ENCODE measurements at regions not wholly inside any gene's neighbourhood (a gene's known extent, or its start where the extent isn't known, plus 50 kb on each side); places are given as distances from the start of the nearest gene placed in this dataset.
A peak's percentile ranks its signal among the peaks of the same experiment; 100 is the strongest.
"Not testable (repeated sequence)": the region's sequence is repeated elsewhere in the genome, so short reads cannot be mapped to it uniquely, and the experiment has no call there.

GRCh38 chr10:6823770-6824169 lies 243.7 kb upstream of the PRKCQ start:
- DNase-seq (ENCODE audit: low read depth) = no peak

GRCh38 chr10:6819301-6819700 lies 239.2 kb upstream of the PRKCQ start:
- DNase-seq (ENCODE audit: low read depth) = no peak

- DNase-seq (ENCODE audit: low read depth) = no peak
Measured at GRCh38 chr10:6817770-6818169, 237.7 kb upstream of the PRKCQ start.

GRCh38 chr10:6815346-6815745 lies 235.3 kb upstream of the PRKCQ start:
- no peak for DNase-seq (ENCODE audit: low read depth)

GRCh38 chr10:6813856-6814255 lies 233.8 kb upstream of the PRKCQ start:
- DNase-seq (ENCODE audit: low read depth) = no peak

- no peak for DNase-seq (ENCODE audit: low read depth)
Measured at GRCh38 chr10:6813306-6813705, 233.2 kb upstream of the PRKCQ start.

- no peak for DNase-seq (ENCODE audit: low read depth)
Measured at GRCh38 chr10:6811153-6811552, 231.1 kb upstream of the PRKCQ start.

GRCh38 chr10:6803427-6803783 lies 223.3 kb upstream of the PRKCQ start:
- DNase-seq (ENCODE audit: low read depth) = no peak

GRCh38 chr10:6802759-6803426 lies 222.8 kb upstream of the PRKCQ start:
- DNase-seq (ENCODE audit: low read depth) = no peak

GRCh38 chr10:6796231-6796630 lies 216.2 kb upstream of the PRKCQ start:
- DNase-seq (ENCODE audit: low read depth) = no peak

GRCh38 chr10:6795541-6795940 lies 215.5 kb upstream of the PRKCQ start:
- no peak for DNase-seq (ENCODE audit: low read depth)

GRCh38 chr10:6794841-6795240 lies 214.8 kb upstream of the PRKCQ start:
- DNase-seq (ENCODE audit: low read depth) = not testable (repeated sequence)

GRCh38 chr10:6794441-6794840 lies 214.4 kb upstream of the PRKCQ start:
- DNase-seq (ENCODE audit: low read depth) = no peak

- no peak for DNase-seq (ENCODE audit: low read depth)
Measured at GRCh38 chr10:6788731-6789130, 208.7 kb upstream of the PRKCQ start.

GRCh38 chr10:6788231-6788630 lies 208.2 kb upstream of the PRKCQ start:
- DNase-seq (ENCODE audit: low read depth) = no peak

- no peak for DNase-seq (ENCODE audit: low read depth)
Measured at GRCh38 chr10:6787718-6788117, 207.6 kb upstream of the PRKCQ start.

GRCh38 chr10:6787091-6787490 lies 207.0 kb upstream of the PRKCQ start:
- DNase-seq (ENCODE audit: low read depth) = no peak

- DNase-seq (ENCODE audit: low read depth) = peak; percentile 61
Measured at GRCh38 chr10:6786579-6787031, 206.5 kb upstream of the PRKCQ start.

GRCh38 chr10:6784429-6784828 lies 204.4 kb upstream of the PRKCQ start:
- not testable (repeated sequence) for DNase-seq (ENCODE audit: low read depth)

- DNase-seq (ENCODE audit: low read depth) = no peak
Measured at GRCh38 chr10:6783471-6783870, 203.4 kb upstream of the PRKCQ start.

GRCh38 chr10:6782378-6782777 lies 202.3 kb upstream of the PRKCQ start:
- no peak for DNase-seq (ENCODE audit: low read depth)

- no peak for DNase-seq (ENCODE audit: low read depth)
Measured at GRCh38 chr10:6781133-6781770, 201.2 kb upstream of the PRKCQ start.

- no peak for DNase-seq (ENCODE audit: low read depth)
Measured at GRCh38 chr10:6780008-6780677, 200.1 kb upstream of the PRKCQ start.

All from myocyte (in vitro differentiated cells).